MM.1S (cell line): ENCODE measurements at regions not wholly inside any gene's neighbourhood (a gene's known extent, or its start where the extent isn't known, plus 50 kb on each side); places are given as distances from the start of the nearest gene placed in this dataset.

Experiments
- DNase-seq: peaks from one replicate; pipeline ENCODE4 v3.0.0-alpha.2; 2015
- H2AFZ ChIP-seq: fragments of 300-600 bp; sonication (generic); 2 replicates; pipeline ENCODE4 v1.6.0; 2016; ENCODE audit warnings: antibody characterized with exemption, low read length
- H3F3A ChIP-seq: fragments of 300-600 bp; sonication (generic); 2 replicates; pipeline ENCODE4 v1.6.1; 2016; ENCODE audit warnings: mild to moderate bottlenecking, antibody characterized with exemption, low read length, moderate library complexity, mixed read lengths; ENCODE audit not compliant: insufficient read depth
- H3K27ac ChIP-seq: fragments of 300-600 bp; sonication (generic); 2 replicates; pipeline ENCODE4 v1.5.1; 2016; ENCODE audit warnings: mild to moderate bottlenecking, low read length
- H3K27me3 ChIP-seq: fragments of 300-600 bp; sonication (generic); replicated peaks from 2 replicates; pipeline ENCODE4 v1.6.0; 2016; ENCODE audit warnings: low read length; ENCODE audit not compliant: insufficient read depth
- H3K36me3 ChIP-seq: fragments of 300-600 bp; sonication (generic); replicated peaks from 2 replicates; pipeline ENCODE4 v1.6.1; 2016; ENCODE audit warnings: mild to moderate bottlenecking, low read length, mixed read lengths; ENCODE audit not compliant: insufficient read depth
- H3K4me1 ChIP-seq: fragments of 300-600 bp; sonication (generic); 2 replicates; pipeline ENCODE4 v1.6.1; 2016; ENCODE audit warnings: low read length, mixed read lengths
- H3K4me2 ChIP-seq: fragments of 300-600 bp; sonication (generic); 2 replicates; pipeline ENCODE4 v1.6.0; 2016; ENCODE audit warnings: low read depth, low read length
- H3K4me3 ChIP-seq: fragments of 300-600 bp; sonication (generic); 2 replicates; pipeline ENCODE4 v1.5.1; 2016; ENCODE audit warnings: low read length, mixed read lengths
- H3K79me2 ChIP-seq: fragments of 300-600 bp; sonication (generic); 2 replicates; pipeline ENCODE4 v1.6.1; 2016; ENCODE audit warnings: mixed run types, low read length, mixed read lengths
- H3K9ac ChIP-seq: fragments of 300-600 bp; sonication (generic); 2 replicates; pipeline ENCODE4 v1.6.1; 2016; ENCODE audit warnings: low read length, mixed read lengths
- H3K9me2 ChIP-seq: fragments of 300-600 bp; sonication (generic); replicated peaks from 2 replicates; pipeline ENCODE4 v1.6.1; 2016; ENCODE audit warnings: mild to moderate bottlenecking, low read length, mixed read lengths; ENCODE audit not compliant: insufficient read depth
- H3K9me3 ChIP-seq: fragments of 300-600 bp; sonication (generic); replicated peaks from 2 replicates; pipeline ENCODE4 v1.6.1; 2016; ENCODE audit warnings: mild to moderate bottlenecking, low read length, mixed read lengths; ENCODE audit not compliant: insufficient read depth
- H4K20me1 ChIP-seq: fragments of 300-600 bp; sonication (generic); 2 replicates; pipeline ENCODE4 v1.6.1; 2016; ENCODE audit warnings: mild to moderate bottlenecking, low read length, moderate library complexity, mixed read lengths; ENCODE audit not compliant: insufficient read depth
- CTCF ChIP-seq: fragments of 300-600 bp; sonication (generic); IDR thresholded peaks from 2 replicates; pipeline ENCODE4 v1.5.1; 2016; ENCODE audit warnings: antibody characterized with exemption, low read length, mixed read lengths
- EZH2 ChIP-seq: fragments of 300-600 bp; sonication (generic); optimal IDR thresholded peaks from 2 replicates; pipeline ENCODE3; 2017; ENCODE audit warnings: low read depth, mild to moderate bottlenecking, antibody characterized with exemption, low read length, mixed read lengths
- EZH2phosphoT487 ChIP-seq: fragments of 300-600 bp; sonication (generic); IDR thresholded peaks from 2 replicates; pipeline ENCODE4 v1.6.1; 2018; ENCODE audit warnings: antibody characterized with exemption, low read length

GRCh38 chr14:22011253-22011642, 337.6 kb upstream of the OR4E1 start:
- TF ChIP-seq EZH2 (no peak), CTCF (no peak), EZH2phosphoT487 (no peak)
- no peak overlapping the region for H3K4me3 ChIP-seq
- H3K79me2 ChIP-seq: no peaks in the 10 kb centered on the region
- H3K36me3 ChIP-seq: no peaks in the 10 kb centered on the region
- H2AFZ ChIP-seq: no peak overlapping the region
- no peaks in the 10 kb centered on the region for H3K4me1 ChIP-seq
- H4K20me1 ChIP-seq: no peaks in the 10 kb centered on the region
- no peak overlapping the region for H3K9ac ChIP-seq
- H3K27me3 ChIP-seq: no peaks in the 10 kb centered on the region
- no peak for DNase-seq
- H3F3A ChIP-seq: no peaks in the 10 kb centered on the region
- H3K9me3 ChIP-seq: no peaks in the 10 kb centered on the region
- no peaks in the 10 kb centered on the region for H3K9me2 ChIP-seq
- H3K27ac ChIP-seq: no peak overlapping the region
- no peak overlapping the region for H3K4me2 ChIP-seq

DNA sequence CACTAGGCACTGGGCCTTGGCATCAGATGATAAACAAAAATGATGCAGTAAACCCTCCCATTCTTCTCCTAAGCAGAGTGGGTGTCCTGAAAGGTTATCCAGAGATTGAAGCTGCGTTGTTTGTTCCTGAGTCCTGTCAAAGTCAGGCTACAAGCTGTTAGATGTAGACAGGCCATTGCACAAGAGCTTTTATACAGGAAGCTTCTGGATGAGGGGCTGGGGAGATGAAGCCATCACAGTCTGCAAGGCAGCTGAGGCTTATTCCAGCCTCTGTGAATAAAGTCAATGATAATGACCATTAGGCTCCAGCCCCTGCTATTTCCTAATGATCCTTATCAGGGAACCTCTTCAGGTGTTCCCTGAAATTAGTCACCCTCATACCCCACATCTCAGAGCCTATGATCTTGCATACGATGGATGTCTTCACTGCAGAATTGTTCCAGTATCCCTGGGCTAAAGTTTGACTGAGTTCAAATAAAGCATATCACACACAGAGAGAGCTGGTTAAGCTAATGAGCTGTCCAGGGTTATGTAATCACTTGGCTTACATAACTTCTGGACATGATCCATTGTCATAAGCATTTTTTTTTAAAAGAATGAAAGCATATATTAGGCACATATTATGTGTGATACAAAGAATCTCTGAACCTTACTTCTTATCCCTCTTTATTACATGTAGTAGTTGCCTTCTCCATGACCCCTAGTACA, 337.1 kb upstream of the OR4E1 start:
- no peak overlapping the region for H3K27ac ChIP-seq

DNA sequence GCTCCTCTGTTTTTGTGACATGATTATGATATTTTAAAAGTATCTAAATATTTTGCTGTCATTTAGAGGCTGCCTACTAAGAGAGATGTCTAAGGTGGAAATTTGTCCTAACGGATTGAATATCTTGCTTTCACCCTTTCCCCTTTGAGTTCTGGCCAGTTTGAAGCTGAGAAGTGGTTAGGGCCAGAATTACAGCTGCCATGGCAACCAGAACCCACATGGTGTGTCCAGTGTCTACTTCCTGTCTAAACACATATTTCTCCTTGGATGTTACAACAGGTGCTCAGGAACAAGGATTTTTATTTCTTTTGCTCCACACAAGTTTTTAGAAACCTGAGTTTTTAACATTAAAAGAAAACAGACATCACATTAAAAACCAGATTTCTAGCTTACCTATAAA, 335.1 kb upstream of the OR4E1 start:
- DNase-seq: no peak
- no peaks in the 10 kb centered on the region for H3K27me3 ChIP-seq
- no peaks in the 10 kb centered on the region for H3K9me2 ChIP-seq
- H3K4me3 ChIP-seq: no peak overlapping the region
- no peaks in the 10 kb centered on the region for H3F3A ChIP-seq
- H3K79me2 ChIP-seq: no peaks in the 10 kb centered on the region
- H3K9me3 ChIP-seq: no peaks in the 10 kb centered on the region
- H3K4me1 ChIP-seq: no peaks in the 10 kb centered on the region
- H2AFZ ChIP-seq: no peak overlapping the region
- H3K4me2 ChIP-seq: no peak overlapping the region
- no peak overlapping the region for H3K27ac ChIP-seq
- H4K20me1 ChIP-seq: no peaks in the 10 kb centered on the region
- TF ChIP-seq EZH2 (no peak), CTCF (no peak), EZH2phosphoT487 (no peak)
- no peaks in the 10 kb centered on the region for H3K36me3 ChIP-seq
- H3K9ac ChIP-seq: no peak overlapping the region

More for the DNA sequence above, 337.1 kb upstream of the OR4E1 start:
- no peaks in the 10 kb centered on the region for H4K20me1 ChIP-seq
- H3K36me3 ChIP-seq: no peaks in the 10 kb centered on the region
- no peak overlapping the region for H3K9ac ChIP-seq
- no peaks in the 10 kb centered on the region for H3K27me3 ChIP-seq
- H3K4me2 ChIP-seq: no peak overlapping the region
- no peaks in the 10 kb centered on the region for H3K4me1 ChIP-seq
- no peak overlapping the region for H3K4me3 ChIP-seq
- TF ChIP-seq EZH2phosphoT487: no peak
- TF ChIP-seq CTCF: no peak
- TF ChIP-seq EZH2: no peak
- H3K79me2 ChIP-seq: no peaks in the 10 kb centered on the region
- no peaks in the 10 kb centered on the region for H3K9me3 ChIP-seq
- H3K9me2 ChIP-seq: no peaks in the 10 kb centered on the region
- no peaks in the 10 kb centered on the region for H3F3A ChIP-seq
- no peak overlapping the region for H2AFZ ChIP-seq
- no peak for DNase-seq
